Activated naive CD8-positive, alpha-beta T cell treated with anti-CD3 and anti-CD28 coated beads, Interleukin-2, amount 10 ng/mL, durations not matched to agents 7 days and 5 days (primary cell): ENCODE measurements at regions not wholly inside any gene's neighbourhood (a gene's known extent, or its start where the extent isn't known, plus 50 kb on each side); places are given as distances from the start of the nearest gene placed in this dataset.

Source experiments
- ATAC-seq: fragments of 150-1000 bp; cut with Tn5 transposase; one replicate; pipeline ENCODE4 v1.10.0; 2021; ENCODE audit warnings: low read depth, moderate library complexity
- POLR2A ChIA-PET: fragments of 350-600 bp; sonication (Branson Sonifier 250); formaldehyde crosslinking; loops from one replicate; lab custom pipeline; 2021; ENCODE audit warnings: antibody characterized with exemption; lab: Charles Lee
- DNase-seq: peaks from one replicate; pipeline ENCODE4 v3.0.0; 2021
- H3K27ac Mint-ChIP-seq: one replicate; pipeline ENCODE4 v1.8.0; 2022; ENCODE audit warnings: mild to moderate bottlenecking, mixed read lengths
- H3K27me3 Mint-ChIP-seq: one replicate; pipeline ENCODE4 v1.8.0; 2022; ENCODE audit warnings: mild to moderate bottlenecking, moderate library complexity, mixed read lengths
- H3K36me3 Mint-ChIP-seq: one replicate; pipeline ENCODE4 v1.8.0; 2021; ENCODE audit warnings: mild to moderate bottlenecking, mixed read lengths
- H3K4me1 Mint-ChIP-seq: one replicate; pipeline ENCODE4 v1.8.0; 2021; ENCODE audit warnings: mixed read lengths
- H3K4me3 Mint-ChIP-seq: one replicate; pipeline ENCODE4 v1.8.0; 2022; ENCODE audit warnings: mild to moderate bottlenecking, moderate library complexity, mixed read lengths
- H3K9me3 Mint-ChIP-seq: one replicate; pipeline ENCODE4 v1.8.0; 2021; ENCODE audit warnings: mixed read lengths

DNA sequence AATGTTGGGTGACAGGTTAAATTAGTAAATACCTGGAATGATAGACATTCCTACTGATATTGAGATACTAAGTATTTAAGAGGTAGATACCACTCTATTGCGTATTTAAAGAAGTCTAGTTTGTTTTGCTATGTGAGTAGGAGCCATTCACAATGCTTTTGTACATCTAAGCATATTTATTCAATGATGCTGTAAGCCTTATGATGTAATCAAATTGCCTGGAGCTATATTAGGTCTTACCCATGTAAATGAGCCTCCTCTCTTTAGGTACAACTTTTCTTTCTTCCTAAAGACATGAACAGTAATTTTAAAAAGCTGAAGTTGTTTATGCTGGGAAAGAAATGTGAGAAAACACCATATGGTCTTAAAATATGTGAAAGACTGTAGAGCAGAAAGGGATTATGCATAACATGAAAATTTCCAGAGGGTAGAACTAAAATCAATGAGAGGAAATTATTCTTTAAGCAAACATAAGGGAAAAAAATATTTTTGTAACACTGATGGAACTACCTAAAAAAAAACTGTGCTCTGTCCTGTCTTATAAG lies 526.7 kb downstream of the EPHA7 start:
- ATAC-seq (no peak), DNase-seq (no peak)
- no peaks in the 10 kb centered on the region for H3K4me1 Mint-ChIP-seq
- no peak overlapping the region for H3K27ac Mint-ChIP-seq
- H3K4me3 Mint-ChIP-seq: no peak overlapping the region
- H3K36me3 Mint-ChIP-seq: no peaks in the 10 kb centered on the region
- POLR2A ChIA-PET: no interaction called here
- no peaks in the 10 kb centered on the region for H3K27me3 Mint-ChIP-seq
- peaks cover 2% of the 10 kb centered on the region for H3K9me3 Mint-ChIP-seq

DNA sequence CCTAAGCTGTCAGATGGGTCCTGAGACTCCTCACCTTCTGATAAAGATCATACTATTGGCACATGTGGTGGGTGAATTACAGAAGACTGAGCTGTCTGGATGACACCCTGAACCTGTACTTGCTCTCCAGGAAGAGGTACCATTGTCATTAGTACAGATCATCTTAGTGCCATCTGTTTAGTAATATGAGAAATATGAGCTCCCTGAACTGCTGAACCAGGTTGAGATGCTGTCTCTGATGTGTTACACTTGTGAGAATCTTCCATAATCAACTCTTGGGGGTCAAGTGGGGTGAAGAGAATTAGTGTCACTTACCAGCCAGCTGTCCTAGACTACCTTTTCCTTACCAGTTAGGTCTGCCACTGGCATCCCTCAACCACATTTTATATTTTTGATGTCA lies 531.0 kb downstream of the EPHA7 start:
- H3K27me3 Mint-ChIP-seq: no peaks in the 10 kb centered on the region
- no peaks in the 10 kb centered on the region for H3K36me3 Mint-ChIP-seq
- peaks cover 2% of the 10 kb centered on the region for H3K9me3 Mint-ChIP-seq
- no peak overlapping the region for H3K4me3 Mint-ChIP-seq
- no peaks in the 10 kb centered on the region for H3K4me1 Mint-ChIP-seq
- no peak overlapping the region for H3K27ac Mint-ChIP-seq
- DNase-seq (no peak), ATAC-seq (no peak)
- POLR2A ChIA-PET: no interaction called here

GRCh38 chr6:92887871-92888270 lies 531.5 kb downstream of the EPHA7 start:
- Mint-ChIP-seq H3K4me1 (no peaks in the 10 kb centered on the region), H3K36me3 (no peaks in the 10 kb centered on the region), H3K27ac (no peak overlapping the region), H3K9me3 (peaks cover 3% of the 10 kb centered on the region), H3K27me3 (no peaks in the 10 kb centered on the region), H3K4me3 (no peak overlapping the region)
- POLR2A ChIA-PET: no interaction called here
- ATAC-seq (no peak), DNase-seq (no peak)

- no peaks in the 10 kb centered on the region for H3K4me1 Mint-ChIP-seq
- POLR2A ChIA-PET: no interaction called here
- ATAC-seq: no peak
Measured at GRCh38 chr6:92879526-92879925, 539.8 kb downstream of the EPHA7 start.

DNA sequence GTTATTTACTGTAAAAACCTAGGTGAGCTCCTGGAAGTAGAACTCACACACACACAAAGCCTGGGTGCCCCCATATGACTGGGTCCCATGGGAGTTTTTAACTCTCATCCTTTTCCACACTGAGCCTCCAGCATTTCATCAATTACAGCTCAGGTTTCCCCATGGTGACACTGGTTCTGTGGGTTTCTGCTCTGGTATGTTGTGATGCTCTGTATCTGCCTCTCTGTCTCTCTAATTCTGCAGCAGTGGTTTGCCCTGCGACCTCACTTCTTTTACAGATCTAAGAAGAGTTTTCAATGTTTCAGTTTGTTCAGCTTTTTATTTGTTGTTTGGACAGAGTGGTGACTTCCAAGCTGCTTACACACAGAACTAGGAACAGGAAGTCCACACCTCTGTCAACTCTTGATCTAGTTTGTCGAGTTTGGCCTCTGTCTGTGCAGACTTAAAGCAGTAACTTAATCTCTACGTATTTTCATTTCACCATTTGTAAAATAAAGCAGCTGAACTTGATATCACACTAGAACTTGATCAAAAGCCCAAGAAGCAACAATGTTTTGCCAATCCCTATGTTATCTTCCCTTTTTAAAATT lies 554.3 kb downstream of the EPHA7 start:
- POLR2A ChIA-PET: no interaction called here
- no peak for ATAC-seq
- no peaks in the 10 kb centered on the region for H3K9me3 Mint-ChIP-seq
- no peak for DNase-seq
- no peak overlapping the region for H3K4me3 Mint-ChIP-seq
- no peaks in the 10 kb centered on the region for H3K36me3 Mint-ChIP-seq
- no peaks in the 10 kb centered on the region for H3K4me1 Mint-ChIP-seq
- no peaks in the 10 kb centered on the region for H3K27me3 Mint-ChIP-seq
- H3K27ac Mint-ChIP-seq: no peak overlapping the region

More at GRCh38 chr6:92879526-92879925, 539.8 kb downstream of the EPHA7 start:
- H3K9me3 Mint-ChIP-seq: peaks cover 10% of the 10 kb centered on the region
- no peak overlapping the region for H3K4me3 Mint-ChIP-seq
- no peaks in the 10 kb centered on the region for H3K36me3 Mint-ChIP-seq
- H3K27ac Mint-ChIP-seq: no peak overlapping the region
- no peak for DNase-seq
- H3K27me3 Mint-ChIP-seq: no peaks in the 10 kb centered on the region

DNA sequence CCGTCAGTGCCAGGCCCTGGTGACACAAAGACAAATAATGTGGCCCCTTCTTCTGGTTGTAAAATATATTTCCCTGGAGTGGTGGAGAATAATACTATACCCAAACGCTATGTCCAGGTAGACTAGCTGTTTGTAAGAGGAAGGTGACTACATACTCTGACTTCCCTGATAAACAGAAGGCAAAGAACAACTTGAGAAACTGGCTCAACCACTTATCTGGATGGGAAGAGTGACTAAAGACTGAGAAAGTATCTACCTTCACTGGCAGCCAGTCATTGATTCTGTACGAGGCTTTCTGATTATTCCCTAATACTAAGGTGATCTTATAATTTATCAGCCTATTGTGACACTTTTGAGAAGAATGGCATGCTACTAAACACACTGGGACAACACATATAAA lies 569.7 kb downstream of the EPHA7 start:
- ATAC-seq: no peak
- POLR2A ChIA-PET: no interaction called here
- Mint-ChIP-seq H3K36me3 (no peaks in the 10 kb centered on the region), H3K4me1 (no peaks in the 10 kb centered on the region), H3K4me3 (no peak overlapping the region), H3K27me3 (no peaks in the 10 kb centered on the region), H3K9me3 (no peaks in the 10 kb centered on the region), H3K27ac (no peak overlapping the region)
- DNase-seq: no peak

DNA sequence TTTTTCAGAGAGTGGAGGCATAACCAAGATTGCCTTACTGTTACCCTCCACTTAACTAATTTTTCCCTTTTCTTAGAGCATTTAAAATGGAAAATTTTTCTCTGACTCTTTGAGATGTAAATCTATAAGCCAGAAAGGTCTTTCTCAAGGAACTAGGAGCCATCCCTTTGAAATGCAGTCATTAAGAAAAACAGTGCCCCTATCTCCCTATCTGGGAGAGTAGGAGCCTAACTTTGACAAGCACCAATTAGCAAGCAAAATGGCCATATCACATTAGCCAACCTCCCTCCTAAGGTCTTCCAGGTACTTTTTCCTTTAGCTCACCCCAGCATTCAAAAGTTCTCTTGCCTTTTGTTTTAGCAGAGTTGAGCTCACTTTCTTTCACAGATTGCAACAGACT lies 570.5 kb downstream of the EPHA7 start:
- H3K36me3 Mint-ChIP-seq: no peaks in the 10 kb centered on the region
- H3K4me3 Mint-ChIP-seq: no peak overlapping the region
- no peaks in the 10 kb centered on the region for H3K9me3 Mint-ChIP-seq
- no peak overlapping the region for H3K27ac Mint-ChIP-seq
- ATAC-seq (no peak), DNase-seq (no peak)
- no peaks in the 10 kb centered on the region for H3K4me1 Mint-ChIP-seq
- no peaks in the 10 kb centered on the region for H3K27me3 Mint-ChIP-seq
- POLR2A ChIA-PET: no interaction called here

GRCh38 chr6:92848459-92848858 lies 570.9 kb downstream of the EPHA7 start:
- Mint-ChIP-seq H3K4me1 (no peaks in the 10 kb centered on the region), H3K36me3 (no peaks in the 10 kb centered on the region), H3K27ac (no peak overlapping the region), H3K27me3 (no peaks in the 10 kb centered on the region), H3K4me3 (no peak overlapping the region), H3K9me3 (no peaks in the 10 kb centered on the region)
- DNase-seq: no peak
- POLR2A ChIA-PET: no interaction called here
- no peak for ATAC-seq

- no peak for ATAC-seq
- Mint-ChIP-seq H3K4me1 (no peaks in the 10 kb centered on the region), H3K4me3 (no peak overlapping the region), H3K9me3 (no peaks in the 10 kb centered on the region), H3K27me3 (no peaks in the 10 kb centered on the region), H3K27ac (no peak overlapping the region), H3K36me3 (no peaks in the 10 kb centered on the region)
- no peak for DNase-seq
- POLR2A ChIA-PET: no interaction called here
Measured at GRCh38 chr6:92847988-92848387, 571.4 kb downstream of the EPHA7 start.

DNA sequence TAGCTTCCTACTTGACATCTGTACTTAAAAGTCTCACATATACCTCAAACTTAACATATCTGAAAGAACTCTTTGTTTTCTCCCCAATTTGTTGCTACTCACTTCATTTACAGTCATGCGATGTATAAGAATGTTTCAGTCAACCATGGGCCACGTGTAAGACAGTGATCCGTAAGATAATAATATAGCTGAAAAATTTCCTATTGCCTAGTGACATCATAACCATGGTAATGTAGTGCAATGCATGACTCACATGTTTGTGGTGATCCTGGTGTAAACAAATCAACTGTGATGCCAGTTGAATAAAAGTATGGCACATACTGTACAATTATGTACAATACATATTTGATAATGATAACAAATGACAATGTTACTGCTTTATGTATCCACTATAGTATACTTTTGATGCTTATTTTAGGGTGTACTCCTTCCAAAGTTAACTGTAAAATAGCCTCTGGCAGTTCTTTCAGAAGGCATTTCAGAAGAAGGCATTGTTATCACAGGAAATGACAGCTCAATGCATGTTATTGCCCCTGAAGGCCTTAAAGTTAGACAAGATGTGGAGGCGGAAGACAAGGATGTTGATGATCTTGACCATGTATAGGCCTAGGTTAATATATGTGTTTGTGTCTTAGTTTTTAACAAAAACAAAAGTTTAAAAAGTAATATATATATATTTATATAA lies 579.0 kb downstream of the EPHA7 start:
- Mint-ChIP-seq H3K9me3 (no peaks in the 10 kb centered on the region), H3K27ac (no peak overlapping the region)
- POLR2A ChIA-PET: no interaction called here

GRCh38 chr6:92828788-92829187 lies 590.6 kb downstream of the EPHA7 start:
- POLR2A ChIA-PET: no interaction called here
- Mint-ChIP-seq H3K9me3 (peaks cover 3% of the 10 kb centered on the region), H3K36me3 (no peaks in the 10 kb centered on the region), H3K4me3 (no peak overlapping the region), H3K27ac (no peak overlapping the region), H3K27me3 (no peaks in the 10 kb centered on the region), H3K4me1 (no peaks in the 10 kb centered on the region)
- ATAC-seq: no peak
- no peak for DNase-seq

More for the DNA sequence above, 579.0 kb downstream of the EPHA7 start:
- Mint-ChIP-seq H3K36me3 (no peaks in the 10 kb centered on the region), H3K4me3 (no peak overlapping the region), H3K27me3 (no peaks in the 10 kb centered on the region), H3K4me1 (no peaks in the 10 kb centered on the region)
- ATAC-seq (no peak), DNase-seq (no peak)

DNA sequence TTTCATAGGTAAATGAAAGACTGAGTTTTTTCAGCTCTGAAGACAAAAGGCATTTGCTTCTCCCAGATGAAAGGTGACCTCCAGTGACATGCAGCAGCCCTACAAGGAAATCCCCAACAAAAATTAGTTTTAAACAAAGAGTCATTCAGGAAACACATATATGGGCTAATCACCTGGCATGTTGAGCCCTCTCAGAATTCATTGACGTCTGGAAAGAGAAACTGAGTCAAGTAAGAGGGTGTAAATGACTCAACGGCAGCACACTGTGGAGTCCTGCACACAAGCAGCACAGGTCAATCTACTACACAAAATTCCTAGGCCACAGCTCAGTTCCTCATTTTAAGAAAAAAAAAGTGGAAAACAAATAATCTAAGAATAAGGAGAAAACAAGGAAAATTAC lies 592.3 kb downstream of the EPHA7 start:
- no peaks in the 10 kb centered on the region for H3K4me1 Mint-ChIP-seq
- H3K36me3 Mint-ChIP-seq: no peaks in the 10 kb centered on the region
- H3K27ac Mint-ChIP-seq: no peak overlapping the region
- peaks cover 3% of the 10 kb centered on the region for H3K9me3 Mint-ChIP-seq
- DNase-seq (no peak), ATAC-seq (no peak)
- POLR2A ChIA-PET: no interaction called here
- no peaks in the 10 kb centered on the region for H3K27me3 Mint-ChIP-seq
- no peak overlapping the region for H3K4me3 Mint-ChIP-seq

- ATAC-seq: no peak
- Mint-ChIP-seq H3K27me3 (no peaks in the 10 kb centered on the region), H3K4me1 (no peaks in the 10 kb centered on the region), H3K36me3 (no peaks in the 10 kb centered on the region), H3K4me3 (no peak overlapping the region), H3K27ac (no peak overlapping the region), H3K9me3 (peaks cover 3% of the 10 kb centered on the region)
- POLR2A ChIA-PET: no interaction called here
- DNase-seq: no peak
Measured at GRCh38 chr6:92826633-92827032, 592.7 kb downstream of the EPHA7 start.

GRCh38 chr6:92822222-92822621 lies 597.1 kb downstream of the EPHA7 start:
- H3K36me3 Mint-ChIP-seq: no peaks in the 10 kb centered on the region
- no peaks in the 10 kb centered on the region for H3K27me3 Mint-ChIP-seq
- H3K27ac Mint-ChIP-seq: no peak overlapping the region
- H3K4me3 Mint-ChIP-seq: no peak overlapping the region
- DNase-seq: no peak
- no peaks in the 10 kb centered on the region for H3K4me1 Mint-ChIP-seq
- POLR2A ChIA-PET: no interaction called here
- peaks cover 3% of the 10 kb centered on the region for H3K9me3 Mint-ChIP-seq
- ATAC-seq: no peak
